ENCODE measurements at regions not wholly inside any gene's neighbourhood (a gene's known extent, or its start where the extent isn't known, plus 50 kb on each side); places are given as distances from the start of the nearest gene placed in this dataset.

DNA sequence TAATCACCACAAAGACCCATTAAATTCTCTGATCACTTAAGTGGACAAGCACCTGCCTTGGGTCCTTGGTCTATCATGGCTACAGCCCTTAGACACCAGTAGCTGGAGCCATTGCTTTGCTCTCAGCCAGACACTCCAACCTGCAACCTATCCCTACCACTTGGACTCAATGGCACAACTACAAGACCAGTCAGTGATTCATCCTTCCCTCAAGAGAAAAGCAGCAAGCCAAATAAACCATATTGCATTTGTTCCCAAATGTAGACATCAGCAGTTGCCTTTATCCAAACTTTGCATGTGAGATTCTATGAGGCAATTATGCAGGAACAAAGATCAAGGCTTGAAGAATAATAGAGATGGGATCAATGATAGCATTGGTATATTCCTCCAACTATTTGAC lies 263.4 kb downstream of the HHIPL2 start:
- DNase-seq: no peak

DNA sequence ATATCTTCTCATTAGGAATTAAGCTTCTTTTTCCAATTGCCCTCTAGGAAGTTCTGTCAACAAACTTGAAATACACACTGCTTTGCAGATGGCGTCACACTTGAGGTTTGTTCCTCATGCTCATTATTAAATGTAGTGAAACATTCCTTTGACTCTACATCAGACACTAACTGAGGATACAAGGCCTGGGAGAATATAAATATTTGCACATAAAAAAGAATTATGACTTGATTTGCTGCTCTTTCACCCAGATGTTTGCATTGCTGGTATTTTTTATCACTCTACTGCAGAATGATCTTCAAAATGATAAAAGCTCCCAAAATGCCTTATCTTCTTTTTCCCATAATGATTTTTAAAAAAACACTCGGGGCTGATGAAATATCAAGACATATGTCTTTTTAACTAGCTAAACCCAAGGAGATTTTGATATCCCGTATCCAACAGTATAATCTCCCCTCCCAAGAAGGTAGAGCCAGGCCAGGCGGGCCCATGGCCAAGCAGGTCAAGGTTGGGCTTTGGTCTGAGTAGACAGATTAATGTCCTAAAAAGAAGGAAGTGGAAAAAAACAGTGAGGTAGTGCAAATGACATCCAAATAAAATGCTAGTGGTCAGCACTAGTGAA lies 264.6 kb downstream of the HHIPL2 start:
- no peak for DNase-seq

GRCh38 chr1:222279591-222279990 lies 268.3 kb downstream of the HHIPL2 start:
- no peak for DNase-seq

GRCh38 chr1:222278501-222278900 lies 269.4 kb downstream of the HHIPL2 start:
- no peak for DNase-seq

GRCh38 chr1:222275729-222276465 lies 272.0 kb downstream of the HHIPL2 start:
- no peak for DNase-seq

- DNase-seq: no peak
Measured at GRCh38 chr1:222275001-222275728, 272.7 kb downstream of the HHIPL2 start.

GRCh38 chr1:222266223-222267196 lies 281.4 kb downstream of the HHIPL2 start:
- no peak for DNase-seq

GRCh38 chr1:222263791-222264190 lies 284.1 kb downstream of the HHIPL2 start:
- DNase-seq: no peak

GRCh38 chr1:222257027-222257426 lies 290.9 kb downstream of the HHIPL2 start:
- no peak for DNase-seq

GRCh38 chr1:222256058-222256457 lies 291.8 kb downstream of the HHIPL2 start:
- no peak for DNase-seq

- no peak for DNase-seq
Measured at GRCh38 chr1:222252788-222253187, 295.1 kb downstream of the HHIPL2 start.

GRCh38 chr1:222251847-222252246 lies 296.1 kb downstream of the HHIPL2 start:
- DNase-seq: no peak

GRCh38 chr1:222250376-222250775 lies 297.5 kb downstream of the HHIPL2 start:
- DNase-seq: no peak

DNA sequence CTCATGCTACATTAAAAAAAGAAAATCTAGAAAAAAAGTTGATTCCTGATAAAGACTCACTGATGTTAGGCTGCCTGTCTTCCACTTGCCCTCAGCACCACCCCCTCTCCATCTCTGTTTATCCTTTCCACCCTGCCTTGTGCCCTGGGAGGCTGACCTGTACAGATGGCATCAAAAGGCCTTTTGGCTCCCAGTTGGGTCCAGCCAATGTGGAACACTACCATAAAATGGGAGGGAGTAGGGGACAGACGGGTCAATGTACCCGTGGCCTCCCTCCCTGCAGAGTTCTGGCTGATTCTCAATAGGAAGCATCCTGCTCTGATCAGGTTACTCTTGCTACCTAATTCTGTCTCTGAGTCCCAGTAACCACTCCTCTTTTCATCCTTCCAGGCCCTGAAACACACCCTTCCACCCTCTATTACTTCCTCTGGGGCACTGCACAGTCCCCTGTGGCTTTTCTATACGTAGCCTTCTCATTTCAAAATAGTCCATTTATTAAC lies 300.0 kb downstream of the HHIPL2 start:
- DNase-seq: no peak

- DNase-seq: no peak
Measured at GRCh38 chr1:222247081-222247480, 300.8 kb downstream of the HHIPL2 start.

DNA sequence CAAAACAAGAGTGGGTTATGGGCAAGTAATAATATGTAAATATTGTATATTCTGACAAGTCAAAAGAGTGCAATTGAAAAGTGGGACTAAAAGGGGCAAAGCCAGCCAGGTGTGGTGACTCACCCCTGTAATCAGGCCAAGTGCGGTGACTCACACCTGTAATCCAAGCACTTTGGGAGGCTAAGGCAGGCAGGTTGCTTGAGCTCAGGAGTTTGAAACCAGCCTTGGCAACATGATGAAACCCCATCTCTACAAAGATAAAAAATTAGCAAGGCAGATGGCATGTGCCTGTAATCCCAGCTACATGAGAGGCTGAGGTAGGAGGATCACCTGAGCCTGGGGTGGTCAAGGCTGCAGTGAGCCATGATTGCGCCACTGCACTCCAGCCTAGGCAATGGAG lies 304.0 kb downstream of the HHIPL2 start:
- DNase-seq: no peak

DNA sequence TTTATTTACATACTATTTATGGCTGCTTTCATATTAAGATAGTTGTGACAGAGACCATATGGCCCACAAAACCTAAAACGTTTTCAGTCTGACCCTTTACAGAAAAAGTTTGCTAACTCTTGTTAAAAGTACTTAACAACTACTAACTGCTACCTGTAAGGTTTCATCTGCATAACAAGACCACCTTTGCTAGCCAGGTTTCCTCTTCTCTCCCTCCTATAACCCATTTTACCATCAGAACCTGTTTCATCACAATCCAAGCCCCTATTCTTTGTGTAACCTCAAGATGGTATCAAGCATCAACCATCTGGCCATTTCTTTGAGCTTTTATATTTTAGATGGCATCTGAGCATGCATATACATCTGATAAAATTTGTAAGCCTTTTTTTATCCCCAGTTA lies 305.4 kb downstream of the HHIPL2 start:
- no peak for DNase-seq

- no peak for DNase-seq
Measured at GRCh38 chr1:222241410-222241809, 306.5 kb downstream of the HHIPL2 start.

DNA sequence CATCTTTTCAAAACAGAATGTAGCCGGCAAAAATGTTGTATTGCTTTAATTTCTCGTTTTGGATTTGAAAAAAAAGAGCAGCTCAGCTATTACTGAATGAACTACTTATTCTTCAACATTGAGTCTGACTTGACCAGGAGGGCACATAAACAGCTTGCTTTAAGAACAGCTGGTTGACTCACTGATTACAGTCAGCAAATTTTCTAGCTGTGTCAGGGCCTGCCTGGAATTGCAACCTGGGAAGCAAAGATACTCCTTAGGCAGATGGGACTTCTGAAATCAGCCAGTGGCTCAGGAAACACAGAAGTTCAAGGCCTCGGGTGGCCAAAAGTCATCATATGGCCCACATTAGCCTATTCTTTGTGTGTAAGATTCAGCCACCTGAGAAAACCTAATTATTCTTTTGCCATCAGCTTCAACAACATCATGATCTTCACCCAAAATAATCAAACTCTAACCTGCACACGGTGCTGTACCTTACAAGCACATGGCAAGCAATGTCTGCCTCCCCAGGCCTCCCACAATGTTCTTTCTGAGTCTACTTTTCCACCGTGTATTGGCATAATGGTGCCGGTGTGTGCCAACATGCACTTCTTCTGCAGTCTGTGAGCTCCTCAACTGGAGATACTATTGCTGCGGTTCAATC lies 307.2 kb downstream of the HHIPL2 start:
- no peak for DNase-seq

DNA sequence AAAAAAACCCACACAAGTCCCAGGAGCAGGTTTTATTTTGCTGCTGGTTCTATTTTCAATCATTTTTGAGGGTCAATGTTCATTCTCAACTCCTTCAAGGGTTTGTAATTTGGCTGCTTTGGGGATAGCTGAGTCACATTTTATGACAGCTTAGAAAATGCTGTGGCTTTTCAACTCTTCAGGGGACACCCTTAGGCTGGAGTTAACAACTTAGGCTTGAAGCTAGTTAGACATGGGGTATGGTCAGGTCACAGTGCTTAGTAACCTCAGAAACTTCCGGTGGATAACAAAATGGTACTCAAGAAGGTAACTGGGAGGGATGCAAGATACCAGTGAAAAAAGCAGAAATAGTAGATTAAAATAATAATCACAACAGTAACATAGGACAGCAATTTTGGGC lies 308.8 kb downstream of the HHIPL2 start:
- no peak for DNase-seq

DNA sequence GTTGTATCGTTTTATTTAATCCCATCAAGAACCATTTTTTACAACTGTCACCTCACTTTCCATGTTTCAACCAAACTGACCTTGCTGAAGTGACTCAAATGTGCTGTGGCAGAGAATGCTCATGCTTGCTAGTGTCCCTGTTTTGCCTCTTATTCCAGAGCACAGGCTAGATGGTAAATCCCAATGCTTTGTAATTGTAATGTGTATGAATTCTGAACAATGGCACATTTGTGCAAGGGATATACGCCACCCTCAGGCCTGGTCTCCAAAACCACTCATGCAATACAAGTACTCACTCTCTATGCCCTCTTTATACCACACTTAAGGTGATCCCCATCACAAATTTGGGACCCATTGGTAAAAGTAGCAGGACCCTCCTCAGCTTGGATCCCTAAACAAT lies 313.6 kb downstream of the HHIPL2 start:
- DNase-seq: no peak

Measured in suppressor macrophage treated with lipopolysaccharide for 1 hour (primary cell).